GM10248 (cell line): ENCODE measurements at regions not wholly inside any gene's neighbourhood (a gene's known extent, or its start where the extent isn't known, plus 50 kb on each side); places are given as distances from the start of the nearest gene placed in this dataset.
A peak's percentile ranks its signal among the peaks of the same experiment; 100 is the strongest.
"Not testable (repeated sequence)": the region's sequence is repeated elsewhere in the genome, so short reads cannot be mapped to it uniquely, and the experiment has no call there.

ENCODE experiments used
- CTCF ChIA-PET: fragments of 300-600 bp; sonication (Branson Sonifier 250); formaldehyde crosslinking; extraction: SDS; loops from one replicate; lab custom pipeline; 2021; ENCODE audit warnings: antibody characterized with exemption; lab: Yijun Ruan, JAX
- POLR2A ChIA-PET: fragments of 350-650 bp; sonication (Branson Sonifier 250); formaldehyde crosslinking; extraction: SDS; loops from one replicate; lab custom pipeline; 2020; ENCODE audit warnings: antibody characterized with exemption; lab: Yijun Ruan, JAX
- DNase-seq: peaks from one replicate; pipeline ENCODE4 v3.0.0; 2012; ENCODE audit errors: extremely low spot score
- TF ChIP-seq, protein P1 (sequence below): IDR thresholded peaks from 2 replicates; pipeline ENCODE4 v1.5.1; 2012; ENCODE audit warnings: mild to moderate bottlenecking, low read depth; ENCODE audit errors: extremely low read depth, missing control alignments, control extremely low read depth

DNA sequence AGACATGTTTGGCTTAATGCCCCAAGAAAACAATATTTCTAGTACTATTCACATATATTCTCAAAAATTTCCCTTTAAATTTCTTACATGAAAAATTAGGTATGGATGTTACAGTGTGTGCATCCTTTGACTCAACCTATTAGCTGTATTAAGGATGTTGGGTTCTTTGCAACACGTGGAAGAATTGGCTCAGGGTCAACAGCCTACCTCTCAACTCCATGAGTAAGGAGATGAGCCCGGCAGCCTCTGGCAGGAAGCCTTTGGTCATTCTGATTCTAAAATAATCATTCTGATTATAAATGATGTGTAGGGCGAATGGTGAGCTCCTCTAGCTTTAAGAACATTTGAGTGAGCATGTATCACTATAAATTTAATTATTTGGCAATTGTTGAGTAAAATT, 148.0 kb upstream of the WDFY3 start:
- no peak for DNase-seq
- ChIA-PET CTCF (interaction anchor here (1.7 kb wide), 1 partner anchor 13 kb away, joined by 4 read pairs; no protein-coding TSS in a partner anchor), POLR2A (no interaction called here)
- TF ChIP-seq, protein P1, sequence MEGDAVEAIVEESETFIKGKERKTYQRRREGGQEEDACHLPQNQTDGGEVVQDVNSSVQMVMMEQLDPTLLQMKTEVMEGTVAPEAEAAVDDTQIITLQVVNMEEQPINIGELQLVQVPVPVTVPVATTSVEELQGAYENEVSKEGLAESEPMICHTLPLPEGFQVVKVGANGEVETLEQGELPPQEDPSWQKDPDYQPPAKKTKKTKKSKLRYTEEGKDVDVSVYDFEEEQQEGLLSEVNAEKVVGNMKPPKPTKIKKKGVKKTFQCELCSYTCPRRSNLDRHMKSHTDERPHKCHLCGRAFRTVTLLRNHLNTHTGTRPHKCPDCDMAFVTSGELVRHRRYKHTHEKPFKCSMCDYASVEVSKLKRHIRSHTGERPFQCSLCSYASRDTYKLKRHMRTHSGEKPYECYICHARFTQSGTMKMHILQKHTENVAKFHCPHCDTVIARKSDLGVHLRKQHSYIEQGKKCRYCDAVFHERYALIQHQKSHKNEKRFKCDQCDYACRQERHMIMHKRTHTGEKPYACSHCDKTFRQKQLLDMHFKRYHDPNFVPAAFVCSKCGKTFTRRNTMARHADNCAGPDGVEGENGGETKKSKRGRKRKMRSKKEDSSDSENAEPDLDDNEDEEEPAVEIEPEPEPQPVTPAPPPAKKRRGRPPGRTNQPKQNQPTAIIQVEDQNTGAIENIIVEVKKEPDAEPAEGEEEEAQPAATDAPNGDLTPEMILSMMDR, result no peak

DNA sequence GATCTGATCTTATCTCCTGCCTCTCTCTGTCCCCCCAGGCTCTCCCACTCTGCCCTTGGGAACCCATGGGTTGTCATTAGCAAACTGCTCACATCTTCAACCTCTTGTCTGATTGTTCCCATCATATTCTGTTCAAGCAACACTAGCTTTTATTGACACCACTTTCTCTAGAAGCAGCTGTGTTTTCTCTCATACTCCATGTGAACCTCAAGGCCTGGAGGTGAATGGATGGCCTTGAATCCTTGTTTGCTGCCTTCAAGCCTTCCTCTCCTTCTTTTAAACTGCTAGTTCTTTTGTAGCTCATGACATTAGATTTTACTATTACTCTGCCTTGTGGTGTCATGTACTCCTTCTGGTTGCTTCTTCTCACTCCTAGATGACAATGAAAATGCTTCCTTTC, 149.5 kb upstream of the WDFY3 start:
- no peak for DNase-seq
- TF ChIP-seq, protein P1, result no peak
- ChIA-PET POLR2A (no interaction called here), CTCF (interaction anchor here (1.1 kb wide), 1 partner anchor 11 kb away, joined by 4 read pairs; no protein-coding TSS in a partner anchor)

DNA sequence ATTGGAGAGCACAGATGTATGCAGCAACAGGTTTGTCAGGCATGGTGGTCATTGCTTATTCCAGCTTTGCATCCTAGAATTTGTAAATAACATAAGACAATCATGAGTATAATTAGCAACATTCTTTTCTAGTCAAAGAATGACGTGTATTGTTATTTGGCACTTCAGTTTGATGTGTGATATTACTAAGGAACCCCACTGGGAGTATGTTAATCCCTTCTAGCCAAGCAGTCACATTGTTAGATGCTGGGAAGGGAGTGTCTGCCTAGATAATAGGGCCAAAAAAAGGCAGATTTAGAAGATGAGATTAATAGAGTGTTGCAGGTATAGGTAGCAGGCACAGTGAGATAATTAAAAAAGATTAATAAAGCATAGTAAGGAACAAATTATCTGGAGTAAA, 159.2 kb upstream of the WDFY3 start:
- ChIA-PET CTCF (no interaction called here), POLR2A (no interaction called here)

DNA sequence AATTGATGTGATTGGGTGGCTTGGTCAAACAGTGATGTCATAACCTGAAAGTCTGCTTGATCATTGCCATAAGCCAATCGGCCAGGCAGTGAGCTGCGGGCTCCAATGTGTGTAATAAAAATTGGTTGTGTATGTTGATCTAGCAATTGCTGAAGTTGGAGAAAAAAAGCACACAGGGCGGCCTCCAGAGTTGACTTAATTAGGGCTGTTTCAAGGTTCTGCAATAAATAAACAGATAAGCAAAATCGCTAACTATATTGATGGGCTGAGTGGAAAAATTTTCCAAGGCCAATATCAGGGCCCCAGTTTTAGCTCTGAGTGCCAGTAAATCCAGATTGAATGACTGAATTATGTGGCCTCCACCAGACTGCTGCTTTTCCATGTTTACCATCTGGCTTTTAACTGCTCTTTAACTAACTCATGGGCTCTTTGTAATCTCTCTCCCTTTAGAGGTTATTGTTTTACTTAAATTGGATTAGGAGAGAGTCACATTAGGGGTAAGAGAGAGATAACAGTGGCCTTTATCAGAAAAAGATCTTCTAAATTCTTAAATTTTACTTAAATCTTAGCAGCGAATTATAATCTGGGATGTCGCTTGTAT, 160.6 kb upstream of the WDFY3 start:
- POLR2A ChIA-PET, result no interaction called here

More for the DNA sequence above, 159.2 kb upstream of the WDFY3 start:
- TF ChIP-seq, protein P1, result no peak
- no peak for DNase-seq

DNA sequence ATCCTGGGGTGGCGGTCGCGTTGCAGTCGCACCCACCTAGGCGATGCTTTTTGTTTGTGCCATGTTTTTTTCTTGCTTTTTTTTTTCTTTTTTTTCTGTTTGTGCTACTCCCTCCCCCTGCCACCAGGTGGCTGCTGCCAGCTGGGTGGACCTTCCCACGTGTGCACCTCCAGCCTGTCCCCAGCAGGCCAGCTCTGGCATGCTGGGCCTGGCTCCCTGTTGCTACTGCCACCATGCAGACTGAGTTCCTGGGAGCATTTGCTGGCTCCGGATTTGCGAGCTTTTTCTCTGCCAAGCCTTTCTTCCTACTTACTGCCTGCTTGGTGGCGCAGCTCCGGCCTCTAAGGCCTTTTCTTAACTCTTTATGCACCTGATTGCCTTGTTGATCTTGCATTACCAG, 161.2 kb upstream of the WDFY3 start:
- TF ChIP-seq, protein P1, result no peak
- ChIA-PET POLR2A (no interaction called here), CTCF (interaction anchor here (1.3 to 1.7 kb wide), 3 partner anchors 13 to 20 kb away, joined by 4 to 6 read pairs (median 4); no protein-coding TSS in a partner anchor)
- peak; percentile 37 for DNase-seq

More for the DNA sequence above, 160.6 kb upstream of the WDFY3 start:
- CTCF ChIA-PET, result interaction anchor here (0.7 to 1.7 kb wide), 4 partner anchors 13 to 21 kb away, joined by 3 to 6 read pairs (median 4); no protein-coding TSS in a partner anchor
- TF ChIP-seq, protein P1, result no peak
- DNase-seq, result no peak

DNA sequence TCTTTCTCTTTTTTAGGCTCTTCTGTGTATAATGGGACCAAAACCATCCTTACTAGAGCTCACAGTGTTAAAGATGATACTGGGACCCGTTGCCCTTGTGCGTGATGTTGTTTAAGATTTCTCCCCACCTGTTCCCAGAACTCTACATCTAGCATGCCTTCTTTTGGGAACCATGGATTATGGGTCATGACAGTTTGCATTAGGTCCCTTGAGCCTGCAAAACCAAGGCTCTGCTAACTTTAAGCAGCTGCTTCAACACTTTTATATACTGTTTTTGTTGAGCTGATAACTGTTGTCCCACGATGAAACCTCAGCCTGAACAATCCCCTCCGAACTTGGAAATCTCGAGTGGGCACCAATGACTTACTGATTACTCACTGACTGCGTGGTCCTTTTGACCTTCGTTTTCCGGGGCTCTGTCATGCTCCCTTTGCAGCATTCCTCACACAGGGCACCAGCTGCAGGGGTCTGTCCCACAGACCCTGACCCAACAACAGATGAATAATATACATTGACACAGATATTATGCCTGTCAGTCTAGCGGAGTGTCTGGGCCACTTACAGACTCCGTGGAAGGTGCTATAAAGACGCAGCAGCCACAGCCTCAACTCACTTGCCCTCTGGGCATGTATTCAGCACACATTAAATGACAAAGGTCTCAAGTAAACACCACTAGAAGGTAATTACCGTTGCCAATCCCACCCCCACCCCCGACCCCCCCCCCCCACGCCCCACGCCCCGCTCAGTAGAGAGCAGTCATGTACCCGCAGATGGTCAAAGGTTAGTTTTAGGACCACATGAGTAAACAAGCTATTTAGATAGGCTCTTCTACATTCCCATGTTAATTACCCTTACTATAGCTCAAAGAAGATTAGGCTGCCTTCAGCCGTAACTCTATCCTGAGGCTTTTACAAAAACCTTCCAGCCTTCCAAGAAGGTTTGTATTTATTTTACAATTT, 162.0 kb upstream of the WDFY3 start:
- TF ChIP-seq, protein P1, result no peak
- no peak for DNase-seq
- ChIA-PET POLR2A (no interaction called here), CTCF (interaction anchor here (0.9 to 1.7 kb wide), 4 partner anchors 14 to 30 kb away, joined by 3 to 4 read pairs (median 4); no protein-coding TSS in a partner anchor)

DNA sequence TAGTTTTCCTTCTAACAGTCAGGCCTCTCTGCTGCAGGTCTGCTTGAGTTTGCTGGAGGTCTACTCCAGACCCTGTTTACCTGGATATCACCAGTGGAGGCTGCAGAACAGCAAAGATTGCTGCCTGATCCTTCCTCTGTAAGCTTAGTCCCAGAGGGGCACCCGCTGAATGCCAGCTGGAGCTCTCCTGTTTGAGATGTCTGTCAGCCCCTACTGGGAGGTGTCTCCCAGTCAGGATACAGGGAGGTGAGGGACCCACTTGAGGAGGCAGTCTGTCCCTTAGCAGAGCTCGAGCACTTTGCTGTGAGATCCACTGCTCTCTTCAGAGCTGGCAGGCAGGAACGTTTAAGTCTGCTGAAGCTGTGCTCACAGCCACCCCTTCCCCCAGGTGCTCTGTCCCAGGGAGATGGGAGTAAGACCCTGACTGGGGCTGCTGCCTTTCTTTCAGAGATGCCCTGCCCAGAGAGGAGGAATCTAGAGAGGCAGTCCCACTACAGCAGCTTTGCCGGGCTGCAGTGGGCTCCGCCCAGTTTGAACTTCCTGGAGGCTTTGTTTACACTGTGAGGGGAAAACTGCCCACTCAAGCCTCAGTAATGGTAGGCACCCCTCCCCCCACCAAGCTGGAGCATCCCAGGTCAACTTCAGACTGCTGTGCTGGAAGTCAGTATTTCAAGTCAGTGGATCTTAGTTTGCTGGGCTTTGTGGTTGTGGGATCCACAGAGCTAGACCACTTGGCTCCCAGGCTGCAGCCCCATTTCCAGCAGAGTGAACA, 163.1 kb upstream of the WDFY3 start:
- POLR2A ChIA-PET, DNase-seq: not testable (repeated sequence)
- CTCF ChIA-PET, result interaction anchor here (0.8 to 1.5 kb wide), 4 partner anchors 12 to 31 kb away, joined by 3 to 4 read pairs (median 3); no protein-coding TSS in a partner anchor
